Loucy (cell line): ENCODE measurements at regions not wholly inside any gene's neighbourhood (a gene's known extent, or its start where the extent isn't known, plus 50 kb on each side); places are given as distances from the start of the nearest gene placed in this dataset.

ENCODE experiments used
- H2AFZ ChIP-seq: fragments of 200-600 bp; sonication (generic); 2 replicates; pipeline ENCODE4 v1.6.0; 2016; ENCODE audit warnings: antibody characterized with exemption, mild to moderate bottlenecking, low read length, moderate library complexity
- H3F3A ChIP-seq: fragments of 200-600 bp; 2 replicates; pipeline ENCODE4 v1.6.0; 2016; ENCODE audit warnings: antibody characterized with exemption, low read depth, mild to moderate bottlenecking
- H3K27me3 ChIP-seq: fragments of 200-600 bp; sonication (generic); 2 replicates; pipeline ENCODE4 v1.6.1; 2014; ENCODE audit warnings: low read length, mild to moderate bottlenecking; ENCODE audit not compliant: insufficient read depth, poor library complexity, severe bottlenecking
- H3K36me3 ChIP-seq: fragments of 200-600 bp; sonication (generic); 2 replicates; pipeline ENCODE4 v1.6.1; 2016; ENCODE audit warnings: low read length; ENCODE audit not compliant: insufficient read depth
- H3K4me1 ChIP-seq: fragments of 200-600 bp; sonication (generic); 2 replicates; pipeline ENCODE4 v1.5.1; 2014; ENCODE audit warnings: low read length, mild to moderate bottlenecking; ENCODE audit not compliant: insufficient read depth, poor library complexity, severe bottlenecking
- H3K4me2 ChIP-seq: fragments of 200-600 bp; sonication (generic); 2 replicates; pipeline ENCODE4 v1.6.0; 2014; ENCODE audit warnings: antibody characterized with exemption, low read length, low read depth, mild to moderate bottlenecking; ENCODE audit not compliant: poor library complexity, severe bottlenecking
- H3K4me3 ChIP-seq: fragments of 200-600 bp; sonication (generic); 2 replicates; pipeline ENCODE4 v1.5.1; 2014; ENCODE audit warnings: low read length, mild to moderate bottlenecking, mixed read lengths; ENCODE audit not compliant: poor library complexity, severe bottlenecking
- H3K79me2 ChIP-seq: fragments of 200-600 bp; sonication (generic); 2 replicates; pipeline ENCODE4 v1.6.1; 2014; ENCODE audit warnings: low read length; ENCODE audit not compliant: insufficient read depth
- H3K9ac ChIP-seq: fragments of 200-600 bp; sonication (generic); 2 replicates; pipeline ENCODE4 v1.6.0; 2014; ENCODE audit warnings: mild to moderate bottlenecking, low read depth, low read length, moderate library complexity; ENCODE audit not compliant: poor library complexity, severe bottlenecking
- H3K9me2 ChIP-seq: fragments of 200-600 bp; sonication (generic); replicated peaks from 2 replicates; pipeline ENCODE4 v1.6.1; 2016; ENCODE audit warnings: low read depth, low read length, mixed read lengths
- H3K9me3 ChIP-seq: fragments of 200-600 bp; sonication (generic); 2 replicates; pipeline ENCODE4 v1.6.1; 2014; ENCODE audit warnings: mild to moderate bottlenecking, antibody characterized with exemption, low read length, low read depth; ENCODE audit not compliant: insufficient read depth
- H4K20me1 ChIP-seq: fragments of 200-600 bp; sonication (generic); 2 replicates; pipeline ENCODE4 v1.6.0; 2014; ENCODE audit warnings: antibody characterized with exemption, low read length, mild to moderate bottlenecking; ENCODE audit not compliant: insufficient read depth, poor library complexity, severe bottlenecking
- CTCF ChIP-seq: fragments of 200-600 bp; sonication (generic); conservative IDR thresholded peaks from 2 replicates; pipeline ENCODE4 v1.5.1; 2014; ENCODE audit warnings: mild to moderate bottlenecking, antibody characterized with exemption, low read length
- EZH2phosphoT487 ChIP-seq: fragments of 200-600 bp; IDR thresholded peaks from 2 replicates; pipeline ENCODE4 v1.6.1; 2018; ENCODE audit warnings: antibody characterized with exemption, mild to moderate bottlenecking, moderate library complexity, borderline replicate concordance

- Histone ChIP-seq H3K27me3 (no peaks in the 10 kb centered on the region), H3F3A (no peaks in the 10 kb centered on the region), H3K4me1 (no peaks in the 10 kb centered on the region), H3K4me2 (no peak overlapping the region), H4K20me1 (no peaks in the 10 kb centered on the region), H3K4me3 (no peak overlapping the region), H3K9me3 (no peaks in the 10 kb centered on the region; the same call in 1 of the 2 replicates), H3K9ac (no peak overlapping the region), H3K9me2 (no peaks in the 10 kb centered on the region), H2AFZ (no peak overlapping the region), H3K79me2 (no peaks in the 10 kb centered on the region), H3K36me3 (no peaks in the 10 kb centered on the region)
- TF ChIP-seq CTCF (no peak), EZH2phosphoT487 (no peak)
These were observed 414.0 kb downstream of the MED10 start for GRCh38 chr5:5964347-5964746.

GRCh38 chr5:5957737-5958136 is 420.6 kb downstream of the MED10 start:
- no peaks in the 10 kb centered on the region for H3K36me3 ChIP-seq
- H3K9ac ChIP-seq: no peak overlapping the region
- TF ChIP-seq EZH2phosphoT487 (no peak), CTCF (no peak)
- no peak overlapping the region for H3K4me2 ChIP-seq
- no peaks in the 10 kb centered on the region; the same call in 1 of the 2 replicates for H3K9me3 ChIP-seq
- H4K20me1 ChIP-seq: no peaks in the 10 kb centered on the region
- H3K27me3 ChIP-seq: no peaks in the 10 kb centered on the region
- no peaks in the 10 kb centered on the region for H3K4me1 ChIP-seq
- no peaks in the 10 kb centered on the region for H3K9me2 ChIP-seq
- H3F3A ChIP-seq: no peaks in the 10 kb centered on the region
- H3K4me3 ChIP-seq: no peak overlapping the region
- H3K79me2 ChIP-seq: no peaks in the 10 kb centered on the region
- no peak overlapping the region for H2AFZ ChIP-seq

- Histone ChIP-seq H3K79me2 (no peaks in the 10 kb centered on the region), H3K4me3 (no peak overlapping the region), H3K27me3 (no peaks in the 10 kb centered on the region), H3K4me1 (no peaks in the 10 kb centered on the region), H3F3A (no peaks in the 10 kb centered on the region), H3K9me2 (no peaks in the 10 kb centered on the region), H4K20me1 (no peaks in the 10 kb centered on the region), H3K9me3 (no peaks in the 10 kb centered on the region; the same call in 1 of the 2 replicates), H2AFZ (no peak overlapping the region), H3K36me3 (no peaks in the 10 kb centered on the region), H3K9ac (no peak overlapping the region), H3K4me2 (no peak overlapping the region)
- TF ChIP-seq EZH2phosphoT487 (no peak), CTCF (no peak)
These were observed 424.1 kb downstream of the MED10 start for GRCh38 chr5:5954275-5954598.
